Kidney glomerular epithelial cell (primary cell): ENCODE measurements at regions not wholly inside any gene's neighbourhood (a gene's known extent, or its start where the extent isn't known, plus 50 kb on each side); places are given as distances from the start of the nearest gene placed in this dataset.

Experiments
- DNase-seq: peaks from one replicate; lab custom pipeline; 2025; lab: John Stamatoyannopoulos, UW

GRCh38 chr11:45518141-45518832 is 147.1 kb downstream of the CHST1 start:
- DNase-seq: no peak

- no peak for DNase-seq
Observed at GRCh38 chr11:45517171-45517770, 148.2 kb downstream of the CHST1 start.

GRCh38 chr11:45513821-45514340 is 151.5 kb downstream of the CHST1 start:
- no peak for DNase-seq

GRCh38 chr11:45512471-45513148 is 152.8 kb downstream of the CHST1 start:
- no peak for DNase-seq

GRCh38 chr11:45511566-45511965 is 153.9 kb downstream of the CHST1 start:
- no peak for DNase-seq

- no peak for DNase-seq
Observed at GRCh38 chr11:45507916-45508315, 157.5 kb downstream of the CHST1 start.

- DNase-seq: no peak
Observed at GRCh38 chr11:45503311-45503710, 162.1 kb downstream of the CHST1 start.

GRCh38 chr11:45502226-45502545 is 163.2 kb downstream of the CHST1 start:
- no peak for DNase-seq

GRCh38 chr11:45501392-45502225 is 163.8 kb downstream of the CHST1 start:
- no peak for DNase-seq

GRCh38 chr11:45500451-45500850 is 165.0 kb downstream of the CHST1 start:
- DNase-seq: no peak

- DNase-seq: no peak
Observed at GRCh38 chr11:45494738-45495137, 170.7 kb downstream of the CHST1 start.

- DNase-seq: no peak
Observed at GRCh38 chr11:45489281-45489905, 176.0 kb downstream of the CHST1 start.

- no peak for DNase-seq
Observed at GRCh38 chr11:45486461-45486860, 179.0 kb downstream of the CHST1 start.

- no peak for DNase-seq
Observed at GRCh38 chr11:45485070-45485707, 180.2 kb downstream of the CHST1 start.

GRCh38 chr11:45484326-45484883 is 181.0 kb downstream of the CHST1 start:
- no peak for DNase-seq

- DNase-seq: no peak
Observed at GRCh38 chr11:45483416-45483815, 182.0 kb downstream of the CHST1 start.

GRCh38 chr11:45482331-45482730 is 183.1 kb downstream of the CHST1 start:
- DNase-seq: no peak

- no peak for DNase-seq
Observed at GRCh38 chr11:45481026-45481425, 184.4 kb downstream of the CHST1 start.

- DNase-seq: no peak
Observed at GRCh38 chr11:45477588-45477987, 187.8 kb downstream of the CHST1 start.

- DNase-seq: no peak
Observed at GRCh38 chr11:45476126-45476525, 189.3 kb downstream of the CHST1 start.

GRCh38 chr11:45475173-45475572 is 189.0 kb upstream of the SYT13 start:
- DNase-seq: no peak
